ENCODE measurements at regions not wholly inside any gene's neighbourhood (a gene's known extent, or its start where the extent isn't known, plus 50 kb on each side); places are given as distances from the start of the nearest gene placed in this dataset.
"Not testable (repeated sequence)": the region's sequence is repeated elsewhere in the genome, so short reads cannot be mapped to it uniquely, and the experiment has no call there.

- TF ChIP-seq JUND (IDR thresholded peaks at IDR 0.05; ENCODE audit: low read depth) = no peak
These were observed 1514.8 kb upstream of the TENM4 start for GRCh38 chr11:80955588-80955987.

GRCh38 chr11:80948781-80949180, 1508.0 kb upstream of the TENM4 start:
- in situ Hi-C loops (cut with HindIII; ENCODE audit: low pct_unique_long_range_greater_than_20kb, low sequenced_read_pairs) = no loop called here
- no peak for TF ChIP-seq JUND (IDR thresholded peaks at IDR 0.05; ENCODE audit: low read depth)
- no peak for DNase-seq (ENCODE audit: low read depth in 1 of 2, low spot score in 1 of 2)

More at GRCh38 chr11:80955588-80955987, 1514.8 kb upstream of the TENM4 start:
- DNase-seq (ENCODE audit: low read depth in 1 of 2, low spot score in 1 of 2) = no peak
- in situ Hi-C loops (cut with HindIII; ENCODE audit: low pct_unique_long_range_greater_than_20kb, low sequenced_read_pairs) = no loop called here

GRCh38 chr11:80944758-80945157, 1503.9 kb upstream of the TENM4 start:
- TF ChIP-seq JUND (IDR thresholded peaks at IDR 0.05; ENCODE audit: low read depth) = no peak
- DNase-seq (ENCODE audit: low read depth in 1 of 2, low spot score in 1 of 2) = no peak
- in situ Hi-C loops (cut with HindIII; ENCODE audit: low pct_unique_long_range_greater_than_20kb, low sequenced_read_pairs) = no loop called here

GRCh38 chr11:80943226-80943625, 1502.4 kb upstream of the TENM4 start:
- in situ Hi-C loops (cut with HindIII; ENCODE audit: low pct_unique_long_range_greater_than_20kb, low sequenced_read_pairs) = no loop called here
- DNase-seq (ENCODE audit: low read depth in 1 of 2, low spot score in 1 of 2) = no peak
- no peak for TF ChIP-seq JUND (IDR thresholded peaks at IDR 0.05; ENCODE audit: low read depth)

- DNase-seq (ENCODE audit: low read depth in 1 of 2, low spot score in 1 of 2) = no peak
- in situ Hi-C loops (cut with HindIII; ENCODE audit: low pct_unique_long_range_greater_than_20kb, low sequenced_read_pairs) = no loop called here
- TF ChIP-seq JUND (IDR thresholded peaks at IDR 0.05; ENCODE audit: low read depth) = no peak
These were observed 1497.0 kb upstream of the TENM4 start for GRCh38 chr11:80937842-80938241.

- in situ Hi-C loops (cut with HindIII; ENCODE audit: low pct_unique_long_range_greater_than_20kb, low sequenced_read_pairs) = no loop called here
- no peak for DNase-seq (ENCODE audit: low read depth in 1 of 2, low spot score in 1 of 2)
- TF ChIP-seq JUND (IDR thresholded peaks at IDR 0.05; ENCODE audit: low read depth) = no peak
These were observed 1489.2 kb upstream of the TENM4 start for GRCh38 chr11:80930038-80930437.

- in situ Hi-C loops (cut with HindIII; ENCODE audit: low pct_unique_long_range_greater_than_20kb, low sequenced_read_pairs) = no loop called here
- TF ChIP-seq JUND (IDR thresholded peaks at IDR 0.05; ENCODE audit: low read depth) = no peak
- DNase-seq (ENCODE audit: low read depth in 1 of 2, low spot score in 1 of 2) = no peak
These were observed 1488.4 kb upstream of the TENM4 start for GRCh38 chr11:80929031-80929805.

GRCh38 chr11:80925321-80925720, 1484.5 kb upstream of the TENM4 start:
- DNase-seq (ENCODE audit: low read depth in 1 of 2, low spot score in 1 of 2) = peak in 1 of 2 experiments; percentile 13
- no peak for TF ChIP-seq JUND (IDR thresholded peaks at IDR 0.05; ENCODE audit: low read depth)
- in situ Hi-C loops (cut with HindIII; ENCODE audit: low pct_unique_long_range_greater_than_20kb, low sequenced_read_pairs) = no loop called here

- DNase-seq (ENCODE audit: low read depth in 1 of 2, low spot score in 1 of 2); in situ Hi-C loops (cut with HindIII; ENCODE audit: low pct_unique_long_range_greater_than_20kb, low sequenced_read_pairs): not testable (repeated sequence)
These were observed 1480.5 kb upstream of the TENM4 start for GRCh38 chr11:80921310-80921709.

- TF ChIP-seq JUND (IDR thresholded peaks at IDR 0.05; ENCODE audit: low read depth) = no peak
- in situ Hi-C loops (cut with HindIII; ENCODE audit: low pct_unique_long_range_greater_than_20kb, low sequenced_read_pairs) = no loop called here
- DNase-seq (ENCODE audit: low read depth in 1 of 2, low spot score in 1 of 2) = no peak
These were observed 1475.5 kb upstream of the TENM4 start for GRCh38 chr11:80916173-80916798.

GRCh38 chr11:80914311-80914710, 1473.5 kb upstream of the TENM4 start:
- in situ Hi-C loops (cut with HindIII; ENCODE audit: low pct_unique_long_range_greater_than_20kb, low sequenced_read_pairs) = no loop called here
- DNase-seq (ENCODE audit: low read depth in 1 of 2, low spot score in 1 of 2) = no peak

GRCh38 chr11:80911666-80912065, 1470.8 kb upstream of the TENM4 start:
- DNase-seq (ENCODE audit: low read depth in 1 of 2, low spot score in 1 of 2) = no peak
- TF ChIP-seq JUND (IDR thresholded peaks at IDR 0.05; ENCODE audit: low read depth) = no peak
- in situ Hi-C loops (cut with HindIII; ENCODE audit: low pct_unique_long_range_greater_than_20kb, low sequenced_read_pairs) = no loop called here

More at GRCh38 chr11:80914311-80914710, 1473.5 kb upstream of the TENM4 start:
- TF ChIP-seq JUND (IDR thresholded peaks at IDR 0.05; ENCODE audit: low read depth) = no peak

- TF ChIP-seq JUND (IDR thresholded peaks at IDR 0.05; ENCODE audit: low read depth) = no peak
- DNase-seq (ENCODE audit: low read depth in 1 of 2, low spot score in 1 of 2) = no peak
- in situ Hi-C loops (cut with HindIII; ENCODE audit: low pct_unique_long_range_greater_than_20kb, low sequenced_read_pairs) = no loop called here
These were observed 1459.4 kb upstream of the TENM4 start for GRCh38 chr11:80900265-80900664.
